HG03469 (cell line): ENCODE measurements at regions not wholly inside any gene's neighbourhood (a gene's known extent, or its start where the extent isn't known, plus 50 kb on each side); places are given as distances from the start of the nearest gene placed in this dataset.

Source experiments
- ATAC-seq: cut with Tn5 transposase; IDR thresholded peaks from one replicate; pipeline ENCODE4 v1.9.1; 2021; ENCODE audit warnings: mild to moderate bottlenecking, moderate library complexity, moderate number of reproducible peaks; ENCODE audit not compliant: unreplicated experiment

DNA sequence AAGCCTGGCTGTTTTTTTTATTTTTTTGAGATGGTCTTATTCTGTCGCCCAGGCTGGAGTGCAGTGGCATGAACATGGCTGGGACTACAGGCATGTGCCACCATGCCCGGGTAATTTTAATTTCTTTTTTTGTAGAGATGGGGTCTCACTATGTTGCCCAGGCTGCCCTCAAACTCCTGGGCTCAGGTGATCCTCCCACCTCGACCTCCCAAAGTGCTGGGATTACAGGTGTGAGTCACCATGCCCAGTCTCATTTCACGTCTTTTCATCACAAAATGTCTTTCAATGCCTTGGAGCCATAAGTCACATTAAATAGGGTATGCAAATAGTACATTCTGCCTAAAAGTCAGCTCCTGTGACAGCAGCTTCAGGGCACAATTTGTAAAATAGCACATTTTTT is 52.8 kb downstream of the SOX2 start:
- no peak for ATAC-seq

DNA sequence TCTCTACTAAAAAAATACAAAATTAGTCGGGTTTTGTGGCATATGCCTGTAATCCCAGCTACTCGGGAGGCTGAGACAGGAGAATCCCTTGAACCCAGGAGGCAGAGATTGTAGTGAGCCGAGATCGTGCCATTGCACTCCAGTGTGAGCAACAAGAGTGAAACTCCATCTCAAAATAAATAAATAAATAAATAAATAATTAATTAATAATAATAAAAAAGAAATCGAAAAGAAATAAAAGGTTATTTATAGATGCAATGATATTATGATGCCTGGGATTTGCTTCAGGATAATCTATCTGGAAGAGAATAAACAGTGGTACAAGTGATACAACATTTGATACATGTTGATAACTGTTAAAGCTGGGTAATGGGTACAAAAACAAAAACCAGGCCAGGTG is 58.6 kb downstream of the SOX2 start:
- no peak for ATAC-seq

DNA sequence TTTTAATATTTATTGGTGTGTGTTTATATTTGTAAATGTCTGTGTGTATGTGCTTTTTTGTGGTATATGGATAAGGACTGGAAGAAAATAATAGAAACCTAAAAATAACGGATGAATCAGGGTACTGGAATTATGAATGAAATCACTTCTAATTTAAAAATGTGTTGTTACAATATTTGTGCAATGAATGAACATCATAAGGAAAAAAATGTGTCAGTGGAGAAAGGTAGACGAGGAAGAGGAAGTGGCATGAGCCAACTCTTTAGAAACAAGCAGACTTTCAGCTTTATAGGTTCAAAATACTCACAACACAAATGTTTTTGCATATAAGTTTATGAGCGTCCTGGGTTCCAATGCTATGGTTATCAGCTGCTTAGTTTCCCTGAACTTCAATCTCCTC is 59.4 kb downstream of the SOX2 start:
- ATAC-seq: no peak

DNA sequence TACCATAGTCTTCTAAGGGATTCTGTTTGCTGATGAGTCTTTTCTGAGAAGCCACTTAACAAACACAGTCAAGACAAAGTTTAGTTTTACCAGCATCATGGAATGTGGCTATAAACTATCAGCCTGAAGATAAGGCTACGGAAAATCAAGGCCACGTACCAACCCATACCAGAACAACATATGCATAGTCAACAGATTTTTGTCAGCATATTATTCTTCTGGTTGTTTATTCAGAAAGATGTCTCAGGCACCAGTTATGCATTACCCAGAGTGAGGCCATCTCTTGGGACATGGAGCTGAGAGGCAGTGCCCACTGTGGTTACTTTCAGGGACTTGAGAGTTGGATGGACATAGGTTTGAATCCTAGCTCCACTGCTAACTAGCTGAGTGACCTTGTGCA is 60.4 kb downstream of the SOX2 start:
- ATAC-seq: no peak

DNA sequence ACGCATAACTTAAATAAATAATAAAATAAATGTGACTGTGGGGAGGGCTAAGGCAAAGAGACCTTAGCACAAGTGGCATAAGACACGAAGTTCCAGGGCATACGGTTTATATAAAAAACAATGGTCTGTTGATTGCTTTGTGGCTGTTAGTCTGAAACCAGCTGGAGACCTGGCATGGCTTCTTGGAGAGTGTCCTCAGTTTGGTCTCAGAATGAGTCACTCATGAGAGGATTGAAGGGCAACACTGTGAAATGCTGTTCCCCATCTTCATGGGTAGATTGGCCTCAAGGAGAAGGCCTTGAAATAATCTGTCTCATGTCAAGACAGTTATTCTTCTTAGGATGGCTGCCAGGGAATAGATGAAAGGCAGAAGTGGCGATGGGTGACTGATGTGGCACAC is 62.2 kb downstream of the SOX2 start:
- no peak for ATAC-seq

DNA sequence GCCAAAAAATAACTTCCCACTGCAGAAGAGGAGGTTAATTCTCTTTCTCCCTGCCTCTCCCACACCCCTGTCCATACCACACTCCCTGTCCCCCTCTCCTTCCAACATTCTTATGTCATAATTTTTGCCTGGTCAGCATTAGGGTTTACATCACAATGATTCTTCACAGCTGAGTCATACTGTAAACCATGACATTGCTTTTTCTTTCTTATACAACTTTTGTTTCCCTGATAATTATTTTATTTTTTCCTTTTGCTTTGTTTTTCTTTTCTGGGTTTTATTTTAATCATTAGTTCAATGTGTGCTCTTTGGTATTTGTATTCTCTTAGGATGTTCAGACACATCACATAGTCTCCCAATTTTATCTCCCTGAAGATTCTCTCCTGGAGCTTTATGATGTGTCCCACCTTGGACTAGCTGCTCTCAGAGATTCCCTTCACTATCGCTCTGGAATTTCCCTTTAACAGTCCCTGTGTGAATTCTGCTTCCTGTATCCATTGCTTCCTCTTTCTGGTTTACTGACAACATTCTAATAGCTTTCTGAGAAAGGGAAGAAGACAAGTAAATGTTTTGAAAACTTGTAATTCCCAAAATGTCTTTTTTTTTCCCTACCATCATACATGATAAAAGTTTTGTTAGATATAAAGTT is 70.7 kb downstream of the SOX2 start:
- ATAC-seq: no peak

DNA sequence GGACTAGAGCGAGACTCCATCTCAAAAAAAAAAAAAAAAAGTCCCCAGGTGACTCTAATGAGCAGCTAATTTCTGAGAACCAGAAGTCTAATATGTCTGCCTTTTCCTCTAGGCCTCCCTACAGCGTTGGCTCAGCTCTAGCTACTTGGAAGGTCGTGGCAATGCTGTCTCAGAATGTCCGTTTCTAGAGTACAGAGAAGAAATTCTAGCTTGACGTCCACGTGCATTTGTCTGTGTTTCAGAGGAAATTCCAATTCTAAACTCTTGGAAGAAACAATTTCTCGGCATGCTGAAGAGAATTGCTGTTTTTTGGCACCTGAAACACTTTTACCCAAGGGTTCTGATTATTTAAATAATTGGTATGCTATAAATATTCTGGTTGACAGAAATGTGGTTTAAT is 78.8 kb downstream of the SOX2 start:
- ATAC-seq: no peak

DNA sequence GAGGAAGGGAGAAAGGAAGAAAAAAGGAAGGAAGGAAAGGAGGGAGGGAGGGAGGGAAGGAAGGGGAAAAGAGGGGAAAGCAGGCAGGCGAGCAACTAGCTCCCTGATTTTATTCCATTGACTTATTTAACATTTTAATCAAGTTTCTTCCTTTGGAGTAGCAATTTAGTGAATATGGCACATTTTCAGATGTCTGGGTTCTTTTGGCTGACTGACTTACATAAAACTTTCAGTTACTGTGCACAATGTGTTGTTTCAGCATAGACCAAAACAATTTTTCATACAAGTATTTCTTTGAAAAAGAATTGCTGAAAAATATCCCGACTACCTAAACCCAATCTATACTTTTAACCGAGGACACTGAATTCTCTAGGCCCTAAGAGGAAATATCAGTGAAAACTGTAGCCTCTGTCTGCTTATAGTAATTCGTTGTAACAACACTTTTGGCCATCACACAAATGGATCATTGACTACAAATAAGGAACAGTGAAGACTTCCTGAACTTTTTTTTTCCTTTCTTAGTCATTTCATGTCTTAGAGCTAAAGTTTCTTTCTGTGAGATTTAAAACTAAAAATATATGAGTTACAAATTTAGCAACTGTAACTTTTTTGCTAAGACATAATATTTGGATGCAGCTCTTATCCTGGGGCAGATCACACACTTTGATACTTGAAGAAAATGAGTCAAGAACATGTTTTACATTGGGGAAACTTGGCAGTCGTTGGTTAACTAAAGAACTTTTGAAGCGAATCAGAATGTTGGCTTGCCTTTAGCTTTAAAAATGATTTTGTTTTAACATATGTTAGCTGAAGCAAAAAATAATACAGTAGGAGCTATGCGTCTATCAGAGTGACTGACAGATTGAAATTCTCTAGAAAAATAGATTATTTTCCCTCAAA is 79.6 kb downstream of the SOX2 start:
- ATAC-seq: no peak

DNA sequence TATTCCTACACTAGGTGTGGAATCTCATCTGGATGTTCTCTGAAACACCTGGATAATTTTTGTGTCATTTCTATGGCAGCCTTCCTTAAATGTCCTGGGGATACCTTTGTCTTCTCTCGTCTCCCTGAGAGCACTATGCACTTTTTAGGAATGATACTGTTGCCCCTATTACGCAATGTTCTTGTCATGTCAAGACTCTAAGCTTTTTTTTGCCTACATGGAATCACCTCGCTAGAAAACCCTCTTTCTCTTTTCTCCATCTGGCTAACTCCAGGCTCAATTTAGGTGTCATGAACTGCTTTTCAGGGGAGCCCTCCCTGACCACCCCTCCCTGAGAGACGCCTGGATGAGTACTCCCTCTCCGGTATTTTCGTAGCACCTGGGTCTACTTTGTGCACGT is 81.3 kb downstream of the SOX2 start:
- ATAC-seq: no peak

DNA sequence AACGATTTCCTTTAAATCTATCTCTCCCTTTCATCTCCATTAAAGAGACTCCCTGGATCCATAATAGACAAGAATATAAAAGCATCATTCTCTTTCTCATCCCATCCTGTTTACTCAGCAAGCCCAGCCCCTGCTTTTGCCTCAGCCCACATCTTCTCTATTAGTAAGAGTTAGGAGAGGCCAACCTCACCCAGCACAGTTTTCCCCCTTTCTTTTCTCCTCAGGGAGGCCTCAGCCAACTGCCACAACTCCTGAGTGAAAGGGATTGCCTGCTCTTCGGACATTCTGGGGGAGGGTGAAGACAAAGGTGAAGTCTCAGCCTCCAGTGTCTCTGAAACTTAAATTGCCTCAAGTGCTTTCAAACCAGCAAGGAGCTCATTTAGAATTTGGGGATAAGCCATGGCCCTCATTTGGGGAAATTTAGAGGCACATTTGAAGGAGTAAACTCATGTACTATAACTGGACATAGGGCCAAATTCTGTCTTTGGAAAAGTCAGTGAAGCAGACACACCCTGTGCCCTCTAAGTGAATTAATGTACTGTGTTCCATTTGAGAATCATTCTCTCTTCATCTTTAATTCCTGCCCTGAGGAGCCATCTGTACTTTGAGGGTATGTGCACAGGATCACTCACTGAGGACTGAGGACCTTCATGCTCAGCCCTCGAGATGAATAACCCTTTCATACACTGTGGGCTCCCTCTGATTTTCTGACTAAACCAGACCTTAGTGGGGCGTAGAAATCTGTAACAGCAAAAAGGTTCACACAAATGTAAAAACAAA is 82.5 kb downstream of the SOX2 start:
- ATAC-seq: no peak

DNA sequence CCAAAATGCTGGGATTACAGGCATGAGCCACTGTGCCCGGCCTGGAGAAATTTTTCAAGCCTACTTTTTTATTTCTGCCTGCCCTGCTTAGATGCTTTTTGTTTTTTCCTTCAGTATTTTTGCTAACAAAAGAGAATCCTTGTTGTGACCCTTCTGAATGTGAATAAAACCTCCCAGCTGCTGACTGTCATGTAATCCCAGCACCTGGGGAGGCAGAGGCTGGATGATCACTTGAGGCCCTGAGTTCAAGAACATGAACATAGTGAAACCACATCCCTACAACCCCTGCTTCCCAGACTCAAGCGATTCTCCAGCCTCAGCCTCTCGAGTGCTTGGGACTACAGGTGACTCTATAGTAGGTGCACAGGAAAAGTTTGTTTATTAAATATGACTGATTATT is 84.9 kb downstream of the SOX2 start:
- no peak for ATAC-seq

DNA sequence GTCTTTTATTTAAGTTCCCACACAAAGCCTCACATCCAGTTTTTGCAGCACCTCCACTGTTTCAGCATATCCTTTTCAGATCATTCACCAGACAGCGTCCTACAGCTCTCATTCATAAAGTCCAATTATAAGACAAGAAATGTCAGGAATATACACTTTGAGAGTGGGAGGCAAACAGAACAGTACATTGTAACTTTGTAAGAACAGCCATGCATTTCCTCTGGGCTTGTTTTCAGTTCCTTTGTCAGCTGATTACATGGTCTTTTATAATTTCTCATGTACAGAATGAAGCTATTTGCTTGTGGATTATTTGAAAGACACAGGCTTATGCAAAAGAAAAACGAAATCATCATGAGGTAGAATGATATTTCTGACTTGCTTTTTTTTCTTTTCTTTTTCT is 85.7 kb downstream of the SOX2 start:
- no peak for ATAC-seq

DNA sequence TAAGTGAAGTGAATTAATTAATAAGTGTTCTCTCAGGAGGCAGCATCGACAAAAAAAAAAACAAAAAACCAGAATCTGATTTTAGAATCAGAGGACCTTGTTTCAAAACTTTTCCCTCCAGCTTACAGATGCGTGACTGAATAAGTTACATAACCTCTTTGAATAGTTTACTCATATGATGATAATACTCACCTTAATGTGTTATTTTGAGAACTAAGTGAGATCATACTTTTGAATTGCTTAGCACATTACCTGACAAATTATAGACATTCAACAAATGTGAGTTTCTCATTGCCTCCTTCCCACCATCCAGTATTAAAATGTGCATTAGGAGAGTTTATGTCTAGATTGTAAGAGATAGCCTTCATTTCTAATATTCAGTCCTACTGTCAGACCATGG is 94.0 kb downstream of the SOX2 start:
- no peak for ATAC-seq

DNA sequence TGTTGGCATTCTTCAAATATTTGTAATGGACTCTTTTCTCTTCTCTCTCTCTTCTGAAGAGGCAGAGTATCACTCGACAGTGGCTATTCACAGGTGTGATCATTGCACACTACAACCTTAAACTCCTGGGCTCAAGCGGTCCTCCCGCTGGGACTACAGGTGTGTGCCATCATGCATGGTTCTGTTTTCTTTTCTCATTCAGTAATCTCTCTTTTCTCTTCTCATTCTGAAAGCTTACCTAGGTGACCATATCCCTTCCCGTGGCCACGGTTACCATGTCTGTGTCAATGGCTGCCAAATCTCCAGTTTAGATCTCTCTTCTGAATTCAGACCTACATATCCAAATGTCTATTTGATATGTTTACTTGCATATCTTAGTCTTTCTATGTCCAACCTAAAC is 96.3 kb downstream of the SOX2 start:
- ATAC-seq: no peak

DNA sequence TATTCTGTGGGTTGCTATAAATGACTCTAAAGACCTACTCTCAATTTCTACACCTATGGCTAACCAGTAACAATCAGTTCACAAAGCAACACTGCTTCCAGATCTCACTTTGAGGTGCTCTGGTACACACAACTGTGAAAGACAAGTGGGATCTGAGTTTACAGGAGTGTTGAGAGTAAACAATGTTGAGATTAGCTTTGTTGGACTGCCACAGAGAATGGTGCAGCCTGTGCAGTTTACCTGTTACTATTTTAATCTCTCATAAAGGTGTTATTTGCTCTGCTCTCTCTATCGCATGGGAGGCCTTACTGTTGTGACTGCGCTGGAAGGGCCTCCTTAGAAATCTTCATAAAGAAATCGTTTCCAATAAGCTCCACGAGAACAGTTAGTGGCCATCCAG is 112.0 kb downstream of the SOX2 start:
- ATAC-seq: no peak

DNA sequence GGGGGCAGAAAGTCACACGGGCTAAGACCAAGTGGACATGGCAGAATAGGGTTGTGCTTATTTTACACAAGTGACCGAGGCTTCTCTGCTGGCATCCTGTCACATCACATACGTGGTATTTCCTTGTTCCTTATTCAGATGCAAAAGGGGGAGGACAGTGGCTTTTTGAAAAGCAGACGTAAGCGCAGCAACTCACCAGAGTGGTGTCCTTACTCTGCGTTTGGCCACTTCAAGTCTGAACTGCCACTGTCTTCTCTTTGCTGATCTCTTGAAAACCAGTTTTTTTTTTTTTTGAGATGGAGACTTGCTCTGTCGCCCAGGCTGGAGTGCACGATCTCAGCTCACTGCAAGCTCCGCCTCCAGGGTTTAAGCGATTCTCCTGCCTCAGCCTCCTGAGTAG is 113.2 kb downstream of the SOX2 start:
- no peak for ATAC-seq

DNA sequence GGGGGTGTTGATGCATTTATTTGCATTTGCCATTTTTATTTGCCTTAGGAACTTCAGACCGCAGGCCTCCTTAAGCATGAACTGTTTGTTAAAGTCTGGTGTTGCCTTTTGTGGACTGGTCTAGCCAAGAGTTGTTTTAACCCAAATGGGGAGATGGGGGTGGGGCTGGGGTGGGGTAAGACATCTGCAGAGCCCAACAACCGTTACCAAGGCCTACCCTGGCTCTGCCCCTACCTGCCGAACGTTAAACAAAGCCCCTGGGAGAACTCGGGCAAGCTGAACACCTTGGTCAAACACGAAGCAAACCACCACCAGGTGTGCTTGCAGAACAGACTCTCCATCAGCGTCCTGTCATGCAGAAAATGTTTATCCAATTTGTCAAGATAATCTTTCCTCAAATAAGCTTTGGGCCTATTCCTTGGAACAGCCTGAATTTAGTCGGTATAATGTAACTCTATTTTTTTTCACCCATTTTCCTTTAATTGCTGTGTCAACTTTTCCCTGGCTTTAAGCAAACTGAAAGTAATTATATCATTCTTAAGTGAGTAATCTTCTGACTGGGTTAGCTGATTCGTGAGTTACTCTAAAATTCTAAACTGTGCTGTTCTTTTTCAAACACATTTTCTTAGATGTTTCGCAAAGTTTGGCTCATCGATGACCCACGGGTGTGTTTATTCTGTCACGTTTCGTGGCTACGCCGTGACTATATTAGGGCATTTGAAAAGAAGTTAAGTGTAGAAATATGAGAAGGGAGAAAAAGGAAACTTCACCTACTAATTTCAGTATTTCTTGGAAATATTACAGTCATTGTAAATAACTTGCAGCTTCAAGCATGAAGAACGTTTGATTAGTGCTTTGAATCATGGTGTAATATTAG is 127.6 kb downstream of the SOX2 start:
- ATAC-seq: peak; percentile 23

DNA sequence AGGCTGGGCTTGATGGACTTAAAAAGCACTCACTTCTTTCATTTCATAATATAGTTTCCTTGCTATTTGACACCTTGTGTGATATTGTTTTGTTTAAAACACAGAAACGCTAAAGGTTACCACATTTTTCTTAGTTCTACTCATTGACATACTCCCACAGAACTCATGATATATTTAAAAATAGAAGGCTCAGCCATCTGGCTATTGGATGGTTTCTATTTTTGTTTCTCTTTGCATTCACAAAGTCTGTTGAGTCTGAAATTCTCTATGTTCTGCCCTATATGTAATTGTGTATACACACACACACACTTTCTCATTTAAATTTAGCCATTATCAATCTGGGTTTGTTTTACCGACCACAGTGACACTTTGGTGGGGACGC is 128.2 kb downstream of the SOX2 start:
- peak; percentile 46 for ATAC-seq

DNA sequence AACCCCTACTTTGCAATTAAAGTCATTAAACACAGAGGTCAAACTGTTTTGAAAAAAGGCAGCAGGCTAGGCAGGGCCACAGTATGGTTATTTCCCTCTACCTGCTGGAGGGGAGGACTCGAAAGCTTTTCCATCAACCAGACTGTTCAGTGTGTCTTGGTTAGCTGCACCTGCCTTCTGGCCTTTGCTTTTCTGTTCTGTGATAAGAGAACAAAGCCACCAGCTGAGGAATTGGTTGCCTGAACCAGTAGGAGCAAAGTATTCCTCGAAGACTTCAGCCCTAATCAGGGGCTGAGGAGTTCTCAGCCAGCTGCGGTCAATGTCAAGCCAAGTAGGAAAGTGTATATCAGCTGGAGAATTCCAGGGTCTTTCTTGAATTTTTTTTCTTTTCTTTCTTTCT is 132.5 kb downstream of the SOX2 start:
- no peak for ATAC-seq

DNA sequence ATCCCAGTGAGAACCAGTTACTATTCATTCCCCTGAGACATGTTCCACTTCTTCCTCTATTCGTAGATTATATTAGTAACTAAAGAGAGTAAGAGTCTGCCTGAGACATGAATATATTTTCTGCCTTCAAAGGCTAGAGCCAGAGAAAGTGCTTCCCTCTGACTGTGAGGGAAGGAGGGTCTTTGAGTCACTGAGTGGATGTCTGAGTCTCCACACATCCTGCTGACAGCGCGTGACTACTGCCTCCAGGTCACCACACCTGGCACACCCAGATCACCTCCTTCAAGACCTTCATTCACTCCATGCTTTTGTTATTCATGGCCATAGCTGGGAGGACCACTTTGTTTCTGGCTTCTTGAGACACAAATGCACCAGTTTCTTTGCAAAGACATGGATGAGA is 135.6 kb downstream of the SOX2 start:
- ATAC-seq: no peak

DNA sequence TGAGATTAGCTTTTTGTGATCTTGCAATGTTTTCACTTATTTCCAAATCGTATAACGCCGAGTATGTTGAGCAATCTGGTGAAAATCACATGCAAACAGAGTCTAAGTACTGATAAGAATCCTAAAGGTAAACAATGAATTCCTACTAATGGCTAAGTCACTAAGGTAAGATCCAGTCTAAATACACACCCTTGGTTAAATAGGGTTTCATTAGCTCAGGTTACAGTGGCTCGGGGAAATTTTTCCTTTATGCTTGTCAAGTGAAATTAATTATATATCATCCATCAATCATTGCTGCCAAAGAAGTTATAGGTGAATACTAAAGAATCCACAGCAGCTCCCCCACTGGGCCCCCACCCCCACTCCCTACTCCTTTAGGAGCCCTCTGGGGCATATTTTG is 139.3 kb downstream of the SOX2 start:
- no peak for ATAC-seq
